DOHH2 (cell line): ENCODE measurements at regions not wholly inside any gene's neighbourhood (a gene's known extent, or its start where the extent isn't known, plus 50 kb on each side); places are given as distances from the start of the nearest gene placed in this dataset.

Source experiments
- CTCF ChIP-seq: fragments of 200-600 bp; sonication (generic); IDR thresholded peaks from one replicate; pipeline ENCODE4 v1.5.1; 2014; ENCODE audit warnings: antibody characterized with exemption, mild to moderate bottlenecking, low read depth, low read length; ENCODE audit not compliant: poor library complexity, severe bottlenecking
- EZH2phosphoT487 ChIP-seq: fragments of 200-600 bp; sonication (generic); IDR thresholded peaks from 2 replicates; pipeline ENCODE4 v1.6.1; 2017; ENCODE audit warnings: borderline replicate concordance, mild to moderate bottlenecking, antibody characterized with exemption, low read length, moderate library complexity, mixed read lengths

DNA sequence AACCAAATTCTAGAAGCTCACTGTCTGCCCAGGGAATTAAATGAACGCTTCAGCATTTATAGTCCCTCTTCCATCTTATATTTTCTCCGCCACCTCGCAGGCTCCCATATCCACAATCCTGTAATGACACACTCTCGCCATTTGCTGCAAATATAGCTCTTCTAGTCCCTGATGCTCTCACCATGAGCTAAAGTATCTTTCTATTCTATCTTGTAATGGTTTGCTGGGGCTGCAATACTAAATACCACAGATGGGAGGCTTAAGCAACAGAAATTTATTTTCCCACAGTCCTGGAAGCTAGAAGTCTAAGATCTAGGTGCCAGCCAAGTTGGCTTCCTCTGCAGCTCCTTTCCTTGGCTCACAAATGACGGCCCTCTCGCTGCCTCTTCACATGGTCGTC, 106.9 kb upstream of the NPHP3 start:
- TF ChIP-seq CTCF (no peak), EZH2phosphoT487 (no peak)
